ENCODE measurements at regions not wholly inside any gene's neighbourhood (a gene's known extent, or its start where the extent isn't known, plus 50 kb on each side); places are given as distances from the start of the nearest gene placed in this dataset.

DNA sequence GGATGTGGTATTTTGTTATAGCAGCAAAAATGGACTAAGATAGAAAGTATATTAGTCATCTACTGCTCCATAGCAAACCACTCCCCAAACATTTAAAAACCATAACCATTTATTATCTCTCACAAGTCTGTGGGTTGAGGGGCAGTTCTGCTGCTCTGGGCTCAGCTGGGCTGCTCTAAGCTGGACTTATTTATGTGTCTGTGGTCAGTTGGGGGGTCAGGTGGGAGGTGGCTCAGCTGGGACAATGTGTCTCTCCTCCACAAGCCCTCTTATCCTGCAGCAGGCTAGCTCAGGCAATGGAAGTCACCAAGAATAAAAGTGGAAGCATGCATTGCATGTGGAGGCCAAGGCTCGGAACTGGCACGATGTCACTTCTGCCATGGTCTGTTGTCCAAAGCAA is 226.1 kb upstream of the N4BP1 start:
- H3K27me3 Mint-ChIP-seq = no peaks in the 10 kb centered on the region
- H3K4me1 Mint-ChIP-seq = no peaks in the 10 kb centered on the region
- ATAC-seq (replicated peaks; ENCODE audit: extremely low read depth, poor library complexity, severe bottlenecking) (no peak), DNase-seq (ENCODE audit: low spot score in 2 of 2) (no peak)
- peaks cover 8% of the 10 kb centered on the region for H3K9me3 Mint-ChIP-seq
- no peak overlapping the region for H3K27ac Mint-ChIP-seq (ENCODE audit: low read depth)
- no peaks in the 10 kb centered on the region for H3K36me3 Mint-ChIP-seq (ENCODE audit: insufficient read depth)
- H3K4me3 Mint-ChIP-seq = no peak overlapping the region

DNA sequence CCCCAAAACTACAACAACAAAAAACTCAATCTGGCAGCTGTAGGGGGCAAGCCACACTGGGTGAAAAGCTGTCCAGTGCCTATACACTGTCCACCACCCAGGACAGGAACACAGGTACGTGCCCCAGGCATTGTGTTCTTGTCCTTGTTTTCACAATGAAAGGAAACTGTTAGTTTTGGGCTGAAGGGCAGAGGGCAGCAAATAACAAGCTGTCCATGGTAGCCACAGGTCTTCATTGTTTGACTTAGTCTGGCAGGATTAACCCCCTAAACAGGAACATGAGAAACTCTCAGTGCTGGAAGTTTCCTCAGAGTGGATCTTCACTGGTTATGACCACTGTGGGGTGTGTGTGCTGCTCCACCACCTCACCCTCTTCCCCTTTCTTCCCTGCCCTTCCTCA is 224.6 kb upstream of the N4BP1 start:
- ATAC-seq (replicated peaks; ENCODE audit: extremely low read depth, poor library complexity, severe bottlenecking) (no peak), DNase-seq (ENCODE audit: low spot score in 2 of 2) (no peak)
- Mint-ChIP-seq H3K4me1 (no peaks in the 10 kb centered on the region), H3K27ac (ENCODE audit: low read depth) (no peak overlapping the region), H3K36me3 (ENCODE audit: insufficient read depth) (no peaks in the 10 kb centered on the region), H3K9me3 (no peaks in the 10 kb centered on the region), H3K4me3 (no peak overlapping the region), H3K27me3 (no peaks in the 10 kb centered on the region)

DNA sequence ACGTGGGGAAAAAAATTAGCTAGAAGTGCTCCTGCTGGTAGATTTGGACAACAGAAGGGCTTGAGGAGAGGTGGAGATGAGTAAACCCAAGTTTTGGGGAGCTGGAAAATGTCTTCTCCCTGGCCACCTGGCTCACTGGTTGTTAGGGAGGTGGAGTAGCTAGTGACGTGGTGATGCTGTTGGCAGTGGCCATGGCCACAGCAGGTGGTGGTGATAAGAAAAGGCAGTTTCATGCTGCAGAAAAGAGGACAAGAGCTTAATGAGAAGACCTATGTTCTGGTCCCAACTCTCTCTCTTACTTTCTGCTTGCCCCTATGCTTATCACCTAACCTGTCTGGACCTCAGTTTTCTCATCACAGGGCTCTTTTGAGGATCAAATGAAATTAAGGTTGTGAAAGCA is 223.5 kb upstream of the N4BP1 start:
- Mint-ChIP-seq H3K4me1 (no peaks in the 10 kb centered on the region), H3K27ac (ENCODE audit: low read depth) (no peak overlapping the region), H3K27me3 (no peaks in the 10 kb centered on the region), H3K4me3 (no peak overlapping the region), H3K36me3 (ENCODE audit: insufficient read depth) (no peaks in the 10 kb centered on the region), H3K9me3 (no peaks in the 10 kb centered on the region)
- ATAC-seq (replicated peaks; ENCODE audit: extremely low read depth, poor library complexity, severe bottlenecking) = no peak
- no peak for DNase-seq (ENCODE audit: low spot score in 2 of 2)

DNA sequence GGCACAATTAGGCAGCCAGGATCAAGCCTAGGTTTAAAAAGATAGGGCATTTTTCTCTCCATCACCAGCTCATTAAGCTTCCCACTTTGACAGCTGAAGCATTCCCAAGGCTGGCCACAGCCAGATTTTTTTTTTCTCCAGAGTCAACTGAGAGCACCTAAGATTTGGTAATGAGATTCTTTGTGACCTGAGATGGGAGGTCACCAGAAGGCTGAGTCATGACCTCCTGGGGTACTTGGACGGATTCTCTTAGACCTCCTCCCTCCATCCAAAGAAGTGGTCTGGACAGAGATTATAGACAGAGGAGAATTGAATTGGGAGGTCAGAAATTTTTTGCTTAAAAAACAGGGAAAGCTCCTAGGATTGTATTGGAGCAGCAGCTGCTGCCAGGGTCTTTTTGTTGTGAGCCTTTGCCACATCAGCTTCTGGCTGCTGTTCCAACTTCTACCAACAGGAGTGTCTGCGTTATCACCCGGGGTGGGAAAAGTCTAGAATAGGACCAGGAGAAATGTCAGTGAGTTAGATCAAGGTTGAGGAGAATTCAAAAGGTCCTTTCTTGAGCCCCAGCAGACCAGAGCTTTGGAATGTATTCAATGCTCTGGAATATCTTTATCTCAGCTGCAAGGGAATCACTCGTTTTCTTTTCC is 221.2 kb upstream of the N4BP1 start:
- ATAC-seq (replicated peaks; ENCODE audit: extremely low read depth, poor library complexity, severe bottlenecking) = no peak
- Mint-ChIP-seq H3K9me3 (peaks cover 6% of the 10 kb centered on the region), H3K4me1 (no peaks in the 10 kb centered on the region), H3K36me3 (ENCODE audit: insufficient read depth) (no peaks in the 10 kb centered on the region), H3K27ac (ENCODE audit: low read depth) (no peak overlapping the region), H3K4me3 (no peak overlapping the region), H3K27me3 (no peaks in the 10 kb centered on the region)
- DNase-seq (ENCODE audit: low spot score in 2 of 2) = no peak

DNA sequence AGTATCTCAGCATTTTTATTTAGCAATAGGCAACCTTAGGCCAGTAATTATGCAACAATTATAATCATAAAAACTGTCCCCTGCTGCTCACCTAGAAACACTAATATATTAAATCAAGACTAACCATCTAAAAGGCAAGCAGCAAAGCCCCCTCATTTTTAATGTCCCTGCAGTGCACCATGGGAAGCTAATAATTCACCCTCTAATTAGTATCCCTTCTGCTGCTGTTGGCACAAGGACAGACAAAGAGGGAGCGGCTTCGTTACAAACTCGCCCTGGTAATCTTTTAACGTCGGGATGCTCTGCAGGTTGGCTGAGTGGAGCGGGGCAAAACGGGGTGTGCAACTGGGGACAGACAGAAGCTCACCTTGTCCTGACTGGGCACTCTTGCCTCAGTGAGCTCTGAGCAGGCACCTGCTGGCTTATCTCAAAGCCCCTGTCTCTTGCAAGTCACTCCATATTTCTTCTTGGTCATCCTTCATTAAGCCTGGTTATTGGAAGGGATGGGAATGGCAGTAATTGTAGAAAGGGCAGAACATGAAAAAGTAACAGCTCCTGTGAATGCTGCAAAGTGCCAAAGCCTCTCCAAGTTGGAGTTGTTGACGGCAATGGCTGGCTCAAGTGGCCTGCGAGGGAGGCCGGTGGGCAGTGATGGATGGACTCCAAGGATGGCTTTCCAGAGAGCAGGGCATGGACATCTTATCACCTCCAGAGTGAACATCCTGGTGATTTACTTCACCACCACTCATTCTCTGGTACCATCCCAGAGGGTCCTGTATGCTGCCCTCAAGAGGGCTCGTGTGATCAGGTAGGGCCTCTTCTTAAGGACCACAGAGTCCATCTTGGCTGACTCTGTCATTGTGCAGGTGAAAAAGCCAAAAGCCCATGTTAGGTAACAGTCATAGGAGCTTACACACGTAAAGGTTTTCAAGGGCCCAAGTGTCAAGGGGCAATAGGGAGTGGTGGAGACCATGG is 219.6 kb upstream of the N4BP1 start:
- Mint-ChIP-seq H3K36me3 (ENCODE audit: insufficient read depth) (no peaks in the 10 kb centered on the region), H3K27me3 (no peaks in the 10 kb centered on the region)
- ATAC-seq (replicated peaks; ENCODE audit: extremely low read depth, poor library complexity, severe bottlenecking) = no peak

DNA sequence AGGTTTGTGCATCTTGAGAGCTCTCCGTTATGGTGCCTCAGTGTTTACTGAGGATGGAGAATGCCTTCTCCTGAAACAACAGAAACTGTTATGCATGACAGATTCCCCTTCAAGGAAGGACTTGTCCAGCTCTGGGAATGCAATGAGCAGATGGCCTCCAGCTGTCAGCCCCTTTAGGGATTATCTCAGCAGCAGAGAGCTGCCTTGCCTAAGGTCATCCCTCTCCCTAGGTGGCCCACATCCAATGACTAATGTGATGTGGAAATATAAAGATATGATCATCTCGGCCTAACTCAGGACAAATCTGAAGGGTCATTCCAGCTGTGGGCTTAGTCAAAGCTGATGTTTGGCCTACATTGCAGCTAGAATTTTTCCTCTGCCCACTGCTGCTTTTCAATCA is 214.3 kb upstream of the N4BP1 start:
- ATAC-seq (replicated peaks; ENCODE audit: extremely low read depth, poor library complexity, severe bottlenecking) (no peak), DNase-seq (ENCODE audit: low spot score in 2 of 2) (no peak)
- peaks cover 17% of the 10 kb centered on the region for H3K9me3 Mint-ChIP-seq
- H3K27me3 Mint-ChIP-seq = no peaks in the 10 kb centered on the region
- H3K36me3 Mint-ChIP-seq (ENCODE audit: insufficient read depth) = no peaks in the 10 kb centered on the region
- no peak overlapping the region for H3K27ac Mint-ChIP-seq (ENCODE audit: low read depth)
- H3K4me3 Mint-ChIP-seq = no peak overlapping the region
- H3K4me1 Mint-ChIP-seq = no peaks in the 10 kb centered on the region

More for the DNA sequence above, 219.6 kb upstream of the N4BP1 start:
- DNase-seq (ENCODE audit: low spot score in 2 of 2) = no peak
- Mint-ChIP-seq H3K4me1 (no peaks in the 10 kb centered on the region), H3K4me3 (no peak overlapping the region), H3K27ac (ENCODE audit: low read depth) (no peak overlapping the region), H3K9me3 (peaks cover 11% of the 10 kb centered on the region)

DNA sequence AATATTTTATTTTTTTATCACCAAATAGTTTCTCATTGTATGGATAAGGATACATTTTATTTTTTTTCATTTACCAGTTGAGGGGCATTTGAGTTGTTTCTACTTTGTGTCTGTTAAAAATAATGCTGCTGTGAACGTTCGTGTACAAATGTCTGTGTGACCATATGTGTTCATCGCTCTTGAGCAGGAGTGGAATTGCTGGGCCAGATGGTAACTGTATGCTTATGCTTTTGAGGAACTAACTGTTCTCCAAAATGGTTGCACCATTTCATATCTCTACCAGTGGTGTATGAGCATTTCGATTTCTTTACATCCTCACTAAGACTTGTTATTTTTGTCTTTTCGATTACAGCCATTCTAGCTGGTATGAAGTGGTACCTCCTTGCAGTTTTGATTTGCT is 212.5 kb upstream of the N4BP1 start:
- no peaks in the 10 kb centered on the region for H3K4me1 Mint-ChIP-seq
- H3K36me3 Mint-ChIP-seq (ENCODE audit: insufficient read depth) = no peaks in the 10 kb centered on the region
- H3K4me3 Mint-ChIP-seq = no peak overlapping the region
- H3K9me3 Mint-ChIP-seq = peaks cover 17% of the 10 kb centered on the region
- no peaks in the 10 kb centered on the region for H3K27me3 Mint-ChIP-seq
- no peak for ATAC-seq (replicated peaks; ENCODE audit: extremely low read depth, poor library complexity, severe bottlenecking)
- no peak overlapping the region for H3K27ac Mint-ChIP-seq (ENCODE audit: low read depth)
- DNase-seq (ENCODE audit: low spot score in 2 of 2) = no peak

DNA sequence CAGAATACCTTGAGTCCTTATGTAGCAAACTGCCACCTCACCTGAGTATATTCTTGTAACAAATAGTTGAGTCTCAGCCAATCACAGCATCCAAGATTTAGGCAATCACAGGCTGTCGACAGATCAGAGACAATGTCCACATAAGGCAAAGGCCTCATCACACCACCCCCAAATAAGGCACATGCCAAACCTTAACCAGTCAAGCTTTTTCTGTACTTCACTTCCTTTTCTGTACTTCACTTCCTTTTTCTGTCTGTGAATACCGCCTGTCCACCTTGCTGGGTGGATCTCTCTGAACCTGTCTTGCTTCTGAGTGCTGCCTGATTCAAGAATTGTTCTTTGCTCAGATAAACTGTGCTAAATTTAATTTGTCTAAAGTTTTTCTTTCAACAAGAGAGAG is 210.4 kb upstream of the N4BP1 start:
- Mint-ChIP-seq H3K27ac (ENCODE audit: low read depth) (no peak overlapping the region), H3K4me3 (no peak overlapping the region), H3K27me3 (no peaks in the 10 kb centered on the region), H3K36me3 (ENCODE audit: insufficient read depth) (no peaks in the 10 kb centered on the region), H3K4me1 (no peaks in the 10 kb centered on the region), H3K9me3 (peaks cover 11% of the 10 kb centered on the region)
- DNase-seq (ENCODE audit: low spot score in 2 of 2) (no peak), ATAC-seq (replicated peaks; ENCODE audit: extremely low read depth, poor library complexity, severe bottlenecking) (no peak)

DNA sequence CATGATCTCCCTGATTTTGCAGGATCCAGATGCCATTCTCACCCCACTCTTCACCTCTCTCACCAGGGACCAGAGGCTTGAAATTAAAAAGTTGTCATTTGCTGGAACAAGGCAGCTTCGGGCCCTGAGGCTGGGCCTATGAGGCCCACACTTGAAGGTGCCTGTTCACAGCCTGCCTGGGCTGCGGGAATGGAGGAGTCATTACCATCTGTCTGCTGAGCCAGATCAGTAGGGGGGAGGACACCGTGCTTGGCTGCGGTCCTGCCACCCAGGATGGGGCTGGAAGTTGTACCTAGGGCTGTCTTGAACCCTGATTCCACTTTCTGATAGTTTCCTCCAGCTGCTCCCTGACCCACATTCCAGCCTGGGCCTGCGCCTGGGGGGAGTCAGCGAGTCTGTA is 208.3 kb upstream of the N4BP1 start:
- Mint-ChIP-seq H3K36me3 (ENCODE audit: insufficient read depth) (no peaks in the 10 kb centered on the region), H3K4me1 (no peaks in the 10 kb centered on the region), H3K27me3 (peaks cover 7% of the 10 kb centered on the region), H3K9me3 (peaks cover 6% of the 10 kb centered on the region), H3K4me3 (no peak overlapping the region), H3K27ac (ENCODE audit: low read depth) (no peak overlapping the region)
- ATAC-seq (replicated peaks; ENCODE audit: extremely low read depth, poor library complexity, severe bottlenecking) (no peak), DNase-seq (ENCODE audit: low spot score in 2 of 2) (no peak)

DNA sequence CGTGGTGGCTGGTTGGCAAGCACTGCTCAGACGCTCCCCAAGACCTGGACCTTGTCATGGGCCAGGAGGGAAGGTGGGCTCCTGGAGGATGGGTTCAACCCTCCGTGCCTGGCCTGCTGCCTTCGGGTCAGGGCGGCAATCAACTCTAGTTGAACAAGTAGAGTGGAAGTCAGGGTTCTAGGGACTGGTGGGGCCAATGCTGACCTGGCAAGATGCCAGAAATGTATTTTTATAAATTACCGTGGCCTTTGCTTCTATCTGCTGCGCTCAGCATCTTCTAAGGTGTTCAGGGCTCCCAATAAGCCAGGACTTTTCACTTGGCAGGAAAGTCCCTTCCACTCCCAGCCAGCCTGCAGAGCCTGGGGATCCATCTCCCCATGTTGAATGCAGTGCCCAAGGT is 207.1 kb upstream of the N4BP1 start:
- peaks cover 19% of the 10 kb centered on the region for H3K27me3 Mint-ChIP-seq
- H3K4me1 Mint-ChIP-seq = no peaks in the 10 kb centered on the region
- no peaks in the 10 kb centered on the region for H3K36me3 Mint-ChIP-seq (ENCODE audit: insufficient read depth)
- ATAC-seq (replicated peaks; ENCODE audit: extremely low read depth, poor library complexity, severe bottlenecking) (no peak), DNase-seq (ENCODE audit: low spot score in 2 of 2) (no peak)
- H3K4me3 Mint-ChIP-seq = no peak overlapping the region
- no peak overlapping the region for H3K27ac Mint-ChIP-seq (ENCODE audit: low read depth)
- H3K9me3 Mint-ChIP-seq = peaks cover 6% of the 10 kb centered on the region

DNA sequence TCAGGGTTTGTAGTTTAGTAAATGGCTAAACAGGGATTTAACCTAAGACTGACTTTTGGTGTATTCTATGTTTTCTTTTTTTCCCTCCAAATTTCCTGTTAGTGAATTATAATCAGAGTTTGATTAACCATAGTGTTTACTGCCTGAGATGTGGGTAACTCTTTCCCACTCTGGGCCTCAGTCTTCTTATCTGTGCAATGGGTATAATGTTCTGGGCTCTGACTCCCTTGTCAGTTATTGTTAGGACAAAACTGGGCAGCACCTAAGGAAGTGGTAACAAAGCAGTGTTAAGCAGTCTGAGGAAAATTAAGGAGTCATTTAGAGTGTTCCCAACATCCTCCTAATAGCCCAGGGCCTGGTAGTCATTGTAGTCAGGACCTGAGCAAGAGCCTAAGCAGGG is 206.4 kb upstream of the N4BP1 start:
- Mint-ChIP-seq H3K4me1 (no peaks in the 10 kb centered on the region), H3K27me3 (peaks cover 25% of the 10 kb centered on the region), H3K27ac (ENCODE audit: low read depth) (no peak overlapping the region), H3K4me3 (no peak overlapping the region), H3K9me3 (peaks cover 3% of the 10 kb centered on the region), H3K36me3 (ENCODE audit: insufficient read depth) (no peaks in the 10 kb centered on the region)
- no peak for DNase-seq (ENCODE audit: low spot score in 2 of 2)
- ATAC-seq (replicated peaks; ENCODE audit: extremely low read depth, poor library complexity, severe bottlenecking) = no peak

DNA sequence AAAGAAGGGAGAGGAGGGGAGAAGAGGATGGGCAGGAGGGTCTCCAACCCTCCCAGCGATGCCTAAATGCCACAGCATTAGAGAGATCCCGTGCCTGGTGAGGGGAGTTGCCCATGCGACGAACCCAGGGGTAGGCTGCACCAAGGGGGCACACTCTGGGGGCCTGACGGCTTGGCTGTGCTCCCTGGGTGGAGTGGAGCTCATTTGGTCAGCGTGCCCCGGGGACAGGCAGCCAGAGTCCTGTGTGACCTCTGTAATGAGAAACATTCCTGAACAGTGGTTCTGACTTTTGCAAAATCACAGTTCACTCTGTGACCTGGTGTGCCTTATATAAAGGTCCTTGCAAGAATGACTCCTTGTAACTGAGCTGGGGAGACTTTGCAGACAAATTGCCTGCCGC is 205.0 kb upstream of the N4BP1 start:
- H3K4me1 Mint-ChIP-seq = no peaks in the 10 kb centered on the region
- DNase-seq (ENCODE audit: low spot score in 2 of 2) = no peak
- H3K4me3 Mint-ChIP-seq = no peak overlapping the region
- no peak overlapping the region for H3K27ac Mint-ChIP-seq (ENCODE audit: low read depth)
- ATAC-seq (replicated peaks; ENCODE audit: extremely low read depth, poor library complexity, severe bottlenecking) = no peak
- peaks cover 30% of the 10 kb centered on the region for H3K27me3 Mint-ChIP-seq
- H3K9me3 Mint-ChIP-seq = no peaks in the 10 kb centered on the region
- H3K36me3 Mint-ChIP-seq (ENCODE audit: insufficient read depth) = no peaks in the 10 kb centered on the region

DNA sequence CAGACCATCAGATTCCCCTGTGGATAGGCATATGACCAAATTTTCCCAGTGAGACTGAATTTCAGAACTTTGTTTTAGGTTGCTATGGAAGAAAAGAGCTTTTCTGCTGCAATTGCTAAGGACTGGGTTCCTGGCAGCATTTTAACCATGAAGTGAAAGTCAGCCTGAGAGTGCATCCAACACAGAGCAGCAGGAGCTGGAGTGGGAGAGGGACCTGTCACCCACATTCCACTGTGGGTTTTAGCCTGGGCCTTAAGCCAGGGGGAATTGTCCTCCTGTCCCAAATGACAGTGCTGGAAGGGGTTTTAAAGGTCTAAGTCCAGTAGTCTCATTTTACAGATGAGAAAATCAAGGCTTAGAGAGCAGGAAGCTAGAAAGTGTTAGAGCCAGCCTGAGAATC is 203.5 kb upstream of the N4BP1 start:
- Mint-ChIP-seq H3K27me3 (peaks cover 30% of the 10 kb centered on the region), H3K4me3 (no peak overlapping the region), H3K4me1 (no peaks in the 10 kb centered on the region), H3K36me3 (ENCODE audit: insufficient read depth) (no peaks in the 10 kb centered on the region), H3K9me3 (no peaks in the 10 kb centered on the region), H3K27ac (ENCODE audit: low read depth) (no peak overlapping the region)
- DNase-seq (ENCODE audit: low spot score in 2 of 2) (no peak), ATAC-seq (replicated peaks; ENCODE audit: extremely low read depth, poor library complexity, severe bottlenecking) (no peak)

All from central memory CD8-positive, alpha-beta T cell (primary cell).